SK-N-MC (cell line): ENCODE measurements at regions not wholly inside any gene's neighbourhood (a gene's known extent, or its start where the extent isn't known, plus 50 kb on each side); places are given as distances from the start of the nearest gene placed in this dataset.

Source experiments
- EZH2 ChIP-seq: fragments of 200-600 bp; sonication (generic); IDR thresholded peaks from one replicate; pipeline ENCODE4 v1.6.1; 2017; ENCODE audit warnings: antibody characterized with exemption
- POLR2AphosphoS5 ChIP-seq: IDR thresholded peaks from 2 replicates; pipeline ENCODE4 v1.6.1; 2012; ENCODE audit warnings: mild to moderate bottlenecking, low read depth, low read length, borderline replicate concordance

DNA sequence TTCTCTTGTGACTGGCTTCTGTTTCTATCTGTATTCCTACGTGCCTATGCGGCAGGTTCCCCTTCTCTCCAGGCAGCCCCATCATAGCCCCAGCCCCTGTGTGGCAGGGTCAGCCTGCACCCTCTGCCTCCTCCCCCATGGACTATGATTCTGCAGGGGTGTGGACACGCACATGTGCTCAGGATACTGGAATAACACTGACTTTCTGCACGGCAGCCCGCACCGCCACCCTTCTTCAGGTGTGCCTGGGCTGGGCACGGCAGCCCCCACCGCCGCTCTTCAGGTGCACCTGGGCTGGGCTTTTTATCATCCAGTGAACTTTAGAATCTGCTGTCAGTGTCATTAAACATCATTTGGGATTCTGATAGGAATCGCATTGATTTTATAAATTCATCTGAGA is 202.6 kb upstream of the PPP2R2D start:
- TF ChIP-seq POLR2AphosphoS5 = no peak
- no peak for TF ChIP-seq EZH2
